ENCODE measurements at regions not wholly inside any gene's neighbourhood (a gene's known extent, or its start where the extent isn't known, plus 50 kb on each side); places are given as distances from the start of the nearest gene placed in this dataset.

DNA sequence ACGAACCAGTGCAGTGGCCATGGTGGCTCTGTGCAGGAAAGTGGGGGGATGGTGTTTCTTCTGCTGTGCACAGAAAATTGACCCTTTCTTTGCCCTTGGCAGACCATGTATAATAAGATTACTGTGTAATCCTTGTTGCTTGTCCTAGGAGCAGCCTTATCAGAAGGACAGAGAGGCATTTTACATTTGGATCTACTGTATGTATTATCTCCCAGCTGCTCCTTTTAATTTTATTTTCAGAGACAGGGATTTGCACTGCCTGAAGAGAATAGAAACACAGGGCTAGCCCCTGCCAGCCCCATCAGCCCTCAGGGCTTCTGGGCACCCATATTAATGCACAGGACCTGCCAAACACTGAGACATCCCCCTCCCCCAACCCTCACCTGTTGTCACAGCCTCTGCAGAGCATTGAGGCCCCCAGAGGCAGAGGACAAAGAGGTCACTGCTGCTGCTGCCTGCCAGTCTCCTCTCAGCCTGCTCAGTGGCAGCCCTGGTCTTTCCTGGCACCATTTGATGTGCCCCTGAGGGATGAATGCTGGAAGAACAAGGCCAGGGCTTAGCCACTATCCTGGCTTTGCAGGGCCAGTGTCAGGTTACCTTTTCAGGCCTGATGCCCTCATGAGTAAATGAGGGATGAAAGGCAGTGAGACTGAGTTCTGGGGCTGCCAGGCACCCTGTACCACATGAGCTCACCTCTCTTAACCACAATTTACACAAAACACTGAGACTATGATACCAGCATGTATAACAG, 533.4 kb downstream of the NTRK3 start:
- in situ Hi-C loops (cut with HindIII; ENCODE audit: low sequenced_read_pairs) = no loop called here
- no peak overlapping the region for H3K4me3 ChIP-seq (ENCODE audit: low read depth, low read length)
- no peak for DNase-seq (ENCODE audit: low read depth, low spot score)
- TF ChIP-seq CTCF (IDR thresholded peaks at IDR 0.05; ENCODE audit: low read depth, low read length) = no peak

- H3K4me3 ChIP-seq (ENCODE audit: low read depth, low read length) = no peak overlapping the region
- no peak for DNase-seq (ENCODE audit: low read depth, low spot score)
- in situ Hi-C loops (cut with HindIII; ENCODE audit: low sequenced_read_pairs) = no loop called here
- TF ChIP-seq CTCF (IDR thresholded peaks at IDR 0.05; ENCODE audit: low read depth, low read length) = no peak
Observed at GRCh38 chr15:87720235-87720634, 536.3 kb downstream of the NTRK3 start.

- no peak for DNase-seq (ENCODE audit: low read depth, low spot score)
- in situ Hi-C loops (cut with HindIII; ENCODE audit: low sequenced_read_pairs) = no loop called here
- no peak for TF ChIP-seq CTCF (IDR thresholded peaks at IDR 0.05; ENCODE audit: low read depth, low read length)
- H3K4me3 ChIP-seq (ENCODE audit: low read depth, low read length) = no peak overlapping the region
Observed at GRCh38 chr15:87716422-87716821, 540.1 kb downstream of the NTRK3 start.

GRCh38 chr15:87715252-87715651, 541.3 kb downstream of the NTRK3 start:
- no peak for TF ChIP-seq CTCF (IDR thresholded peaks at IDR 0.05; ENCODE audit: low read depth, low read length)
- in situ Hi-C loops (cut with HindIII; ENCODE audit: low sequenced_read_pairs) = no loop called here
- no peak overlapping the region for H3K4me3 ChIP-seq (ENCODE audit: low read depth, low read length)
- no peak for DNase-seq (ENCODE audit: low read depth, low spot score)

GRCh38 chr15:87713475-87713879, 543.1 kb downstream of the NTRK3 start:
- H3K4me3 ChIP-seq (ENCODE audit: low read depth, low read length) = no peak overlapping the region
- DNase-seq (ENCODE audit: low read depth, low spot score) = no peak
- TF ChIP-seq CTCF (IDR thresholded peaks at IDR 0.05; ENCODE audit: low read depth, low read length) = no peak
- in situ Hi-C loops (cut with HindIII; ENCODE audit: low sequenced_read_pairs) = no loop called here

- no peak for TF ChIP-seq CTCF (IDR thresholded peaks at IDR 0.05; ENCODE audit: low read depth, low read length)
- no peak overlapping the region for H3K4me3 ChIP-seq (ENCODE audit: low read depth, low read length)
- no peak for DNase-seq (ENCODE audit: low read depth, low spot score)
- in situ Hi-C loops (cut with HindIII; ENCODE audit: low sequenced_read_pairs) = no loop called here
Observed at GRCh38 chr15:87712211-87712610, 544.3 kb downstream of the NTRK3 start.

Data from astrocyte of the spinal cord (primary cell).